BJ (cell line): ENCODE measurements at regions not wholly inside any gene's neighbourhood (a gene's known extent, or its start where the extent isn't known, plus 50 kb on each side); places are given as distances from the start of the nearest gene placed in this dataset.
"Not testable (repeated sequence)": the region's sequence is repeated elsewhere in the genome, so short reads cannot be mapped to it uniquely, and the experiment has no call there.

ENCODE experiments used
- CTCF ChIA-PET: fragments of 350-600 bp; formaldehyde crosslinking; extraction: SDS; loops from one replicate; lab custom pipeline; 2021; ENCODE audit warnings: antibody characterized with exemption, inconsistent platforms; lab: Yijun Ruan, JAX
- POLR2A ChIA-PET: fragments of 300-600 bp; sonication (Branson Sonifier 250); formaldehyde crosslinking; extraction: SDS; loops from one replicate; lab custom pipeline; 2021; ENCODE audit warnings: antibody characterized with exemption; lab: Charles Lee
- DNase-seq: peaks from one replicate; pipeline ENCODE4 v3.0.0-alpha.2; 2011; ENCODE audit warnings: low read depth
- H3K27me3 ChIP-seq: 2 replicates; pipeline ENCODE4 v1.6.0; 2011; ENCODE audit warnings: low read length; ENCODE audit not compliant: control insufficient read depth, insufficient read depth
- H3K36me3 ChIP-seq: 2 replicates; pipeline ENCODE4 v1.5.1; 2011; ENCODE audit warnings: low read length; ENCODE audit not compliant: control insufficient read depth, insufficient read depth
- H3K4me3 ChIP-seq: 2 replicates; pipeline ENCODE4 v1.5.1; 2011; ENCODE audit warnings: low read depth, mild to moderate bottlenecking, control low read depth, low read length
- CTCF ChIP-seq: IDR thresholded peaks from 2 replicates; pipeline ENCODE4 v1.5.1; 2011; ENCODE audit warnings: low read depth, mild to moderate bottlenecking, control low read depth, inconsistent platforms, low read length, moderate library complexity; ENCODE audit not compliant: insufficient read depth

DNA sequence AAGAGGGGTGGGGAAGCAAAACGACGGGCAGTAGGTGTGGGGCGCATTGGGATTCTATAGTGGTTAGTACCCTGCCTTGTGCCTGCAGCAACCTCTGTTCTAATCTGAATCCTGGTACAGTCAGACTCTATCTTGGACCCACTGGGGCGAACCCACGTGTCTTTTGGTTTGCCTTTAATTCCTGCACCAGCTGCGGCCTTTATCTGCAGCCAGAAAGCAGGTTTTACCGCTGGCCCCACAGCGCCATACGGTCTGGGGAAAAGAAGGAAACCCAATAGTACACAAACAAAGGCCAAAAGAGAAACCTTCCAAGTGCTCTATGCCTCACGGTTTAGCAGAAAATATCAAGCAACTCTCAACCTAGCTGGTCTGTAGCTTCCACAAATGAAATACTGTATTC lies 118.2 kb downstream of the PPIAL4A start:
- H3K36me3 ChIP-seq, DNase-seq, CTCF ChIA-PET, H3K27me3 ChIP-seq, POLR2A ChIA-PET, H3K4me3 ChIP-seq: not testable (repeated sequence)

DNA sequence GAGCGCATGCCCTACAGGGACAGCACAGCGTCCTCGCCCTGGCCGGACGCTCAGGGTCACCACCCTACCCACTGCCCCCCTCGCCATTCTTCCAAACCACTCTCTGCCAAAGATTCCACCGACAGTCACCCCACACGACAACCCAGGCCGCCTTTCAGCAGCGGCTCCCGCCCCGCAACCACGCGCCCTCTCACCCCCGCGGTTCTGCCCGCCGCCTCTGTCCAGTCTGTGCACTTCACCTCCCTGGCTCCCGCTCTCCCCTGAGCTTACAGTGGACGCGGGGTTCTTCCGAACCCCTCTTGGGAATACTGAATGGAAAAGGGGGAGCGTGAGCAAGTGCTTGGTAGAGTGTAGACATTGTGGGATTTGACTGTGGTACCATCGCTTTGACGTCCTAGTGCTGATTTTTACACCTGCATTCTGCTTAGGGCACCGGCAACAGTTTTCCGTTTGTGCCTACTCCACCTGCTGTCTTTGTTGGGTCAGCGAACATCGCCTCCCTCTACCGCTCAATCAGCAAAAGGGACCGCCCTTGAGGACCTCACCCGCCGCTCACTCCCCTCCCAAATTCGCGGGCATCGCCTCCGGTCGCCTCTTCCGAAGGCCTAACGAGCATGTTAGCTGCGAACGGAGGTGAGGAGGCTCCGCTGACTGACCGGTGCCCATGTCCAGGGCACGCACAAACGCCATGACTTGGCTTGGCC lies 119.1 kb downstream of the PPIAL4A start:
- POLR2A ChIA-PET, CTCF ChIA-PET, H3K4me3 ChIP-seq, H3K27me3 ChIP-seq, H3K36me3 ChIP-seq, DNase-seq: not testable (repeated sequence)

- POLR2A ChIA-PET, H3K36me3 ChIP-seq, DNase-seq, H3K4me3 ChIP-seq, CTCF ChIA-PET, H3K27me3 ChIP-seq: not testable (repeated sequence)
These were observed 119.9 kb downstream of the PPIAL4A start for GRCh38 chr1:121009216-121010057.

- POLR2A ChIA-PET, CTCF ChIA-PET, H3K36me3 ChIP-seq, H3K4me3 ChIP-seq, H3K27me3 ChIP-seq, DNase-seq: not testable (repeated sequence)
These were observed 120.6 kb downstream of the PPIAL4A start for GRCh38 chr1:121010141-121010540.

DNA sequence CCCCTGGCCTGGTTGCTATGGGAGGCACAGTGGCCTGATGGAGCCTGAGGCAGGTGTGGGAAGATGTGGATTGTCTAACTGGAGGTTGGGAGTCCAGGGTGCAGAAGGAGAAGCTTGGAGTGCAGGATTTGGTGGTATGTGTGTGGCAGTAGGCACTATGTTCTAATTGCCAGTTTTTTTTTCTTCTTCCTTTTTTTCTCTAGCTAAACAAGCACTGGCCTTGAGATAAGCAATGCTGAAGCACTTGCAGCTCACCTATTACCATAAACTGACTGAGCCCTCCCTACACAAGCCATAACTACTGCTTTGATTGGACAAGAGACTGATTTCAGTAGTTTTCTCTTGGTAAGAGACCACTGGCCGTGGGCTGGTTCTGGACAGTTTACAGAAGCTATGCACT lies 123.6 kb downstream of the PPIAL4A start:
- H3K27me3 ChIP-seq, H3K36me3 ChIP-seq, CTCF ChIA-PET, DNase-seq, POLR2A ChIA-PET, H3K4me3 ChIP-seq: not testable (repeated sequence)

DNA sequence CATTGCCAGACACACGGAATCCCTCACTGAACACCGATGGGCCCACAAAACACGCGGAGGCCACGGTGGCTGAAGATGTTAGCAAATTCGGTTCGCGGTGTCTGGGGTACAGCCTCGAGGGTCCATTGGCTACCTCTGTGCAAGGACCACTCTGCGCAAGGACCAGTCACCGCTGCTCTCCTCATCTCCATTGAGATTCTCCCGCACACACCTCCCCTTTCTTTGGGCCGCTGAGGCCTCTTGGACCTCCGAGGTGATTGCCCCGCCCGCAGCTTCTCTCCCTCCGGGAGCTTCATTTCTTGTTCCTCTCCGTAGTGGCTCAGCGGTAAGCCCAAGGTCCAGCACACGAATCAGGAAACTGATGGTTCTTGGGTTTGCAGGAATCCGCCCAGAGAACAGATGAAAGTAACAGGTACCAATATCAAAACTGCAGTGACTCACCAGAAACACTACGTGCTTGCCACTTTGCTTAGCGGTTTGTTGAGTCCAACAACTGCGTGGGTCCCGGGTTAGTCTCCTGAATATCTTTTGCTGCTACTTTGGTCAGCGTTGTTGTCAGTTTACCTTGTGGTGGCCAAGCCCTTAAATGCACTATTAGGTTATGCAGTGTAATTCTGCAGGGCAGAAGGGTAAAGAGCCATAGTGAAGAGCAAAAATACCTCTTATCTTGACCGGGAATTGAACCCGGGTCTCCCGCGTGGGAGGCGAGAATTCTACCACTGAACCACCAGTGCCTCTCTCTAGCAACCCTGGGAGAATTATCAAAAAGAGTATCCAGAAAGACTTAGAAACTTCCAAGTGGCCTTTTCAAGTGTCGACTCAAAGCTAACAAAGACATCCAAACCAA lies 126.8 kb downstream of the PPIAL4A start:
- DNase-seq, H3K4me3 ChIP-seq, H3K27me3 ChIP-seq, H3K36me3 ChIP-seq, CTCF ChIA-PET, POLR2A ChIA-PET: not testable (repeated sequence)

- H3K27me3 ChIP-seq, H3K4me3 ChIP-seq, DNase-seq, POLR2A ChIA-PET, H3K36me3 ChIP-seq, CTCF ChIA-PET: not testable (repeated sequence)
- TF ChIP-seq CTCF, result peak; percentile 25; the same call in 1 of the 2 replicates
These were observed 130.3 kb downstream of the PPIAL4A start for GRCh38 chr1:121019715-121020349.

DNA sequence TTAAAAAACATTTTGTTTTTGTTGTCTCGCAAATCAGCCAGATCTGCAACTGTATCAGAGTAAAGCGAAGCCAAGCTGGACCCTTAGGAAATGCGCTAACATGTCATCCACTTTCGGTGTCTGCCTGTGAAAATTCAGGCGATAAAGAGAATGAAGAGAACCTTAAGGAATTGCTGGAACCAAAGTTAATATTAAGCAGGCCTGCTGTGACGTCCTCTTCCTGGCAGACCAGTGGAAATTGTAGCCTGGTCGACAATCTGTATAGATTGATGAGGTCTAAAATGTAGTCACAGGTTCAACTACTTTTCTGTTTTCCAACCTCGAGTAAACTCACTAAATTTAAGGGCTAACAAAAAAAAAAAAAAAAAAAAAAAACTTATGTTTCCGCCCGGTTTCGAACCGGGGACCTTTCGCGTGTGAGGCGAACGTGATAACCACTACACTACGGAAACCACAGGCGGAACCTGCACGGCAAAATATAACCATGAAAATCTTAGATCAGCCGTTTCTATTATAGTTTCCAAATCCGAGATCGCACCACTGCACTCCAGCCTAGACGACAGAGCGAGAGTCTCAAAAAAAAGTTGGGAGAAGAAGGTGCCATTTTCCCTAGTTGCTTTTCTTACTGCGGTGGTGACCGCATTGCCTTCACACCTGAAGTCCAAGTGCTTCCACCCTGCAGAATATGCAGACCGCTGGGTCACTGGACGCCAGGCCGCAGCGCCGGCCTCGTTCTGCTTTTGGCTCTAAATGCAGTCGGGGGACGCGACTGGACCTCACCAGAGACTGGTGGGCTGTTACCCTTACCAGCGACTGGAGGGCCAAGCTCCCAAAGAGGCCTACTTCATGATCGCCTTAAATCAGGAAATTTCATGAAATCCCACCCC lies 131.0 kb downstream of the PPIAL4A start:
- H3K27me3 ChIP-seq, DNase-seq, POLR2A ChIA-PET, CTCF ChIA-PET, H3K36me3 ChIP-seq: not testable (repeated sequence)
- peak overlapping the region; percentile 23; the same call in 1 of the 2 replicates for H3K4me3 ChIP-seq

- DNase-seq, H3K4me3 ChIP-seq, POLR2A ChIA-PET, H3K36me3 ChIP-seq, CTCF ChIA-PET, H3K27me3 ChIP-seq: not testable (repeated sequence)
These were observed 132.1 kb downstream of the PPIAL4A start for GRCh38 chr1:121021716-121022115.

DNA sequence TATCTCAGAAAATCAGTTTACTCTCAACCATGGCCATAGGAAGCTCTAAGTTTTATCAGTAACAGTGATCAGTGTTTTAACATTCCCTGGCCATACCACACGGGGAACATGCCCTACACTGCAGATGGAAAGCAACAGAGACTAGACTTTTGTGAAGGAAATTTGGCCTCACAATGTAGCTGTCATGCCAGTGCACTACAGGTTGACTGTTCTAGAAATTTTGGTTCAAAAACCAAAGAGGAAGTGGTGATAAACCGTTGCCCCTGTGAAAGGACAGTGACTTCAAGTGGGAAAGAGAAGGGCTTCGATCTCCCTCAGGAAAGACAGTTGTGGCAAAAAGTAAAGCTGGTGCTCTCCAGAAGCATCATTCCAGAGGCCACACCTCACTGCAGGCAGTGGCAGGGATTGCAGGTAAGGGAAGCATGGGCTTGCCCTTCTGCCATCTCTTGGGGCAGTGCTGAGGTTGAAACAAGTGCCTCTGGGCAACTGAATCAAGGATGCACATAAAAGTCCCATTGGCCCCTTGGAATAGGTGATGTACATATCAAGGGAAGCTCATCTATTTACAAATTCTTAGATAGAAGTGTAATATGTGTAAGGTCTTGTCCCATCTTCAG lies 143.4 kb downstream of the PPIAL4A start:
- H3K36me3 ChIP-seq, H3K4me3 ChIP-seq, CTCF ChIA-PET, H3K27me3 ChIP-seq, DNase-seq, POLR2A ChIA-PET: not testable (repeated sequence)
